Rectal smooth muscle tissue (tissue), 1 donor: ENCODE measurements at regions not wholly inside any gene's neighbourhood (a gene's known extent, or its start where the extent isn't known, plus 50 kb on each side); places are given as distances from the start of the nearest gene placed in this dataset.

Experiments used
- H3K27ac ChIP-seq: one replicate; pipeline ENCODE4 v1.7.0; 2013; ENCODE audit warnings: low read depth, low read length, inconsistent platforms
- H3K27me3 ChIP-seq: one replicate; pipeline ENCODE4 v1.7.0; 2013; ENCODE audit warnings: low read length; ENCODE audit not compliant: control insufficient read depth, insufficient read depth
- H3K36me3 ChIP-seq: one replicate; pipeline ENCODE4 v1.7.0; 2013; ENCODE audit warnings: low read length; ENCODE audit not compliant: control insufficient read depth, insufficient read depth
- H3K4me1 ChIP-seq: one replicate; pipeline ENCODE4 v1.7.0; 2013; ENCODE audit warnings: low read length; ENCODE audit not compliant: control insufficient read depth, insufficient read depth
- H3K4me3 ChIP-seq: one replicate; pipeline ENCODE4 v1.7.0; 2013; ENCODE audit warnings: low read length
- H3K9ac ChIP-seq: one replicate; pipeline ENCODE4 v1.7.0; 2013; ENCODE audit warnings: low read length

GRCh38 chr2:236749346-236749745 lies 179.7 kb downstream of the ACKR3 start:
- peaks cover 4% of the 10 kb centered on the region for H3K4me1 ChIP-seq
- H3K4me3 ChIP-seq, result no peak overlapping the region
- no peaks in the 10 kb centered on the region for H3K27me3 ChIP-seq
- H3K36me3 ChIP-seq, result no peaks in the 10 kb centered on the region
- no peak overlapping the region for H3K9ac ChIP-seq
- H3K27ac ChIP-seq, result no peak overlapping the region

- Histone ChIP-seq H3K4me1 (no peaks in the 10 kb centered on the region), H3K36me3 (no peaks in the 10 kb centered on the region), H3K9ac (no peak overlapping the region), H3K4me3 (no peak overlapping the region), H3K27ac (no peak overlapping the region), H3K27me3 (no peaks in the 10 kb centered on the region)
These were observed 182.5 kb downstream of the ACKR3 start for GRCh38 chr2:236752096-236752495.

GRCh38 chr2:236753606-236754270 lies 184.1 kb downstream of the ACKR3 start:
- H3K36me3 ChIP-seq, result no peaks in the 10 kb centered on the region
- no peak overlapping the region for H3K9ac ChIP-seq
- H3K4me1 ChIP-seq, result no peaks in the 10 kb centered on the region
- no peak overlapping the region for H3K4me3 ChIP-seq
- H3K27me3 ChIP-seq, result no peaks in the 10 kb centered on the region
- H3K27ac ChIP-seq, result no peak overlapping the region

GRCh38 chr2:236754271-236754944 lies 184.8 kb downstream of the ACKR3 start:
- H3K27ac ChIP-seq, result no peak overlapping the region
- no peaks in the 10 kb centered on the region for H3K36me3 ChIP-seq
- H3K27me3 ChIP-seq, result no peaks in the 10 kb centered on the region
- no peak overlapping the region for H3K4me3 ChIP-seq
- no peaks in the 10 kb centered on the region for H3K4me1 ChIP-seq
- H3K9ac ChIP-seq, result no peak overlapping the region

- H3K27me3 ChIP-seq, result no peaks in the 10 kb centered on the region
- no peaks in the 10 kb centered on the region for H3K4me1 ChIP-seq
- no peaks in the 10 kb centered on the region for H3K36me3 ChIP-seq
- H3K9ac ChIP-seq, result no peak overlapping the region
- no peak overlapping the region for H3K27ac ChIP-seq
- no peak overlapping the region for H3K4me3 ChIP-seq
These were observed 185.7 kb downstream of the ACKR3 start for GRCh38 chr2:236755278-236755840.

- Histone ChIP-seq H3K36me3 (no peaks in the 10 kb centered on the region), H3K9ac (no peak overlapping the region), H3K4me3 (no peak overlapping the region), H3K27ac (no peak overlapping the region), H3K27me3 (no peaks in the 10 kb centered on the region), H3K4me1 (no peaks in the 10 kb centered on the region)
These were observed 188.8 kb downstream of the ACKR3 start for GRCh38 chr2:236758406-236758805.

GRCh38 chr2:236760246-236760645 lies 190.6 kb downstream of the ACKR3 start:
- H3K9ac ChIP-seq, result no peak overlapping the region
- no peaks in the 10 kb centered on the region for H3K27me3 ChIP-seq
- no peaks in the 10 kb centered on the region for H3K4me1 ChIP-seq
- H3K4me3 ChIP-seq, result no peak overlapping the region
- no peaks in the 10 kb centered on the region for H3K36me3 ChIP-seq
- no peak overlapping the region for H3K27ac ChIP-seq

GRCh38 chr2:236761358-236761757 lies 191.7 kb downstream of the ACKR3 start:
- Histone ChIP-seq H3K4me1 (no peaks in the 10 kb centered on the region), H3K9ac (no peak overlapping the region), H3K36me3 (no peaks in the 10 kb centered on the region), H3K4me3 (no peak overlapping the region), H3K27ac (no peak overlapping the region), H3K27me3 (no peaks in the 10 kb centered on the region)

- no peak overlapping the region for H3K27ac ChIP-seq
- H3K36me3 ChIP-seq, result no peaks in the 10 kb centered on the region
- H3K9ac ChIP-seq, result no peak overlapping the region
- H3K4me1 ChIP-seq, result no peaks in the 10 kb centered on the region
- H3K4me3 ChIP-seq, result no peak overlapping the region
- H3K27me3 ChIP-seq, result no peaks in the 10 kb centered on the region
These were observed 193.0 kb downstream of the ACKR3 start for GRCh38 chr2:236762628-236763027.

GRCh38 chr2:236763857-236764256 lies 194.2 kb downstream of the ACKR3 start:
- H3K27ac ChIP-seq, result no peak overlapping the region
- H3K36me3 ChIP-seq, result no peaks in the 10 kb centered on the region
- H3K4me3 ChIP-seq, result no peak overlapping the region
- no peaks in the 10 kb centered on the region for H3K4me1 ChIP-seq
- no peaks in the 10 kb centered on the region for H3K27me3 ChIP-seq
- no peak overlapping the region for H3K9ac ChIP-seq

GRCh38 chr2:236764716-236765115 lies 195.1 kb downstream of the ACKR3 start:
- Histone ChIP-seq H3K4me3 (no peak overlapping the region), H3K9ac (no peak overlapping the region), H3K36me3 (no peaks in the 10 kb centered on the region), H3K4me1 (no peaks in the 10 kb centered on the region), H3K27me3 (no peaks in the 10 kb centered on the region), H3K27ac (no peak overlapping the region)

- Histone ChIP-seq H3K36me3 (no peaks in the 10 kb centered on the region), H3K27me3 (no peaks in the 10 kb centered on the region), H3K4me1 (no peaks in the 10 kb centered on the region), H3K4me3 (no peak overlapping the region), H3K9ac (no peak overlapping the region), H3K27ac (no peak overlapping the region)
These were observed 195.9 kb downstream of the ACKR3 start for GRCh38 chr2:236765478-236765877.

GRCh38 chr2:236766850-236767249 lies 197.2 kb downstream of the ACKR3 start:
- Histone ChIP-seq H3K27ac (no peak overlapping the region), H3K4me1 (no peaks in the 10 kb centered on the region), H3K27me3 (no peaks in the 10 kb centered on the region), H3K36me3 (no peaks in the 10 kb centered on the region), H3K9ac (no peak overlapping the region), H3K4me3 (no peak overlapping the region)
